Endodermal cell (in vitro differentiated cells): ENCODE measurements at regions not wholly inside any gene's neighbourhood (a gene's known extent, or its start where the extent isn't known, plus 50 kb on each side); places are given as distances from the start of the nearest gene placed in this dataset.

Experiments used
- DNase-seq: peaks from one replicate; pipeline ENCODE4 v3.0.0-alpha.2; 2017
- H3K27ac ChIP-seq: 2 replicates; pipeline ENCODE4 v1.5.1; 2013; ENCODE audit warnings: mild to moderate bottlenecking, low read depth, low read length, moderate library complexity
- H3K27me3 ChIP-seq: 2 replicates; pipeline ENCODE4 v1.6.1; 2013; ENCODE audit warnings: mild to moderate bottlenecking, low read length, moderate library complexity; ENCODE audit not compliant: insufficient read depth, control insufficient read depth, poor library complexity, severe bottlenecking
- H3K36me3 ChIP-seq: 2 replicates; pipeline ENCODE4 v1.7.0; 2013; ENCODE audit warnings: mild to moderate bottlenecking, low read length, moderate library complexity; ENCODE audit not compliant: control insufficient read depth, insufficient read depth
- H3K4me1 ChIP-seq: one replicate; pipeline ENCODE4 v1.7.0; 2013; ENCODE audit warnings: low read length; ENCODE audit not compliant: control insufficient read depth, insufficient read depth
- H3K4me3 ChIP-seq: 2 replicates; pipeline ENCODE4 v1.5.1; 2013; ENCODE audit warnings: mild to moderate bottlenecking, low read length, moderate library complexity
- H3K9ac ChIP-seq: 2 replicates; pipeline ENCODE4 v1.6.1; 2013; ENCODE audit warnings: mild to moderate bottlenecking, low read length, moderate library complexity; ENCODE audit not compliant: poor library complexity, severe bottlenecking; ENCODE audit errors: extremely low read depth
- H3K9me3 ChIP-seq: 2 replicates; pipeline ENCODE4 v1.6.1; 2013; ENCODE audit warnings: mild to moderate bottlenecking, low read length, moderate library complexity; ENCODE audit not compliant: control insufficient read depth
- H3K27ac Mint-ChIP-seq: 2 replicates; pipeline ENCODE4 v1.8.0; 2020; ENCODE audit warnings: mixed read lengths
- H3K27me3 Mint-ChIP-seq: 2 replicates; pipeline ENCODE4 v1.8.0; 2021; ENCODE audit warnings: mild to moderate bottlenecking, mixed read lengths; ENCODE audit not compliant: insufficient read depth
- H3K36me3 Mint-ChIP-seq: 2 replicates; pipeline ENCODE4 v1.8.0; 2020; ENCODE audit warnings: low read depth, mixed read lengths
- H3K4me1 Mint-ChIP-seq: 2 replicates; pipeline ENCODE4 v1.8.0; 2020; ENCODE audit warnings: mixed read lengths
- H3K4me3 Mint-ChIP-seq: 2 replicates; pipeline ENCODE4 v1.8.0; 2020; ENCODE audit warnings: mild to moderate bottlenecking, moderate library complexity, mixed read lengths
- H3K9me3 Mint-ChIP-seq: 2 replicates; pipeline ENCODE4 v1.8.0; 2020; ENCODE audit warnings: mild to moderate bottlenecking, mixed read lengths
- whole genome bisulfite sequencing, 2 experiments: methylation state at CpG; one replicate each; pipeline versions ENCODE4 v1.1.5 to v1.1.7; 2013; ENCODE audit warnings: missing lambda C conversion rate in 2 of 2, mixed read lengths in 1 of 2; ENCODE audit not compliant: insufficient coverage in 1 of 2, insufficient read length in 1 of 2; 5-methylcytosine and 5-hydroxymethylcytosine counted together
- TF ChIP-seq, protein P1 (sequence below): fragments of 200-600 bp; sonication (generic); conservative IDR thresholded peaks from 2 replicates; pipeline ENCODE4 v1.5.0; 2021; ENCODE audit warnings: antibody characterized with exemption, mild to moderate bottlenecking

DNA sequence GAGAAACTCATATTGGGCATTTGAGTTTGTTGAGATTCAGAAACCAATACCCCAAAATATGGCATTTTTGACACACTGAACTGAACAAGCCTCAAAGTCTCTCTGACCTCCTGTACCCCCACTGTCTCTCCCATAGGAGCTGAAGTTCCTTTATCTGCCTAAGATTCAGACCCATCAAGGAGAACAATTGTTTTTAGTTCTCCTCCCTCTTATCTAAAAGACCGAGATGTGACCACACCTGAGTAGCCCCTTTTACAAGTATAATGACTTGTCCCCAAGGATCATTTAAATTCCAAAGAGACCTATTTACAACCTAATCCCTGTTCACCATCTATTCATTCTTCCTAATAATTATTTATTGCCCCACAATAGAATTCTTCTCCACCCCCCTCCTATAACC is 122.1 kb upstream of the PLAAT1 start:
- no peak overlapping the region for H3K9ac ChIP-seq
- H3K27me3 ChIP-seq, result no peaks in the 10 kb centered on the region
- H3K9me3 ChIP-seq, result peaks cover 34% of the 10 kb centered on the region
- H3K27ac ChIP-seq, result no peak overlapping the region
- whole genome bisulfite sequencing, 2 experiments, result 44 to 79% methylated on average over 1 of the region's 1 CpG
- no peak for DNase-seq
- Mint-ChIP-seq H3K4me1 (peaks cover 22% of the 10 kb centered on the region), H3K4me3 (no peak overlapping the region), H3K27me3 (peaks cover 1% of the 10 kb centered on the region), H3K9me3 (peaks cover 12% of the 10 kb centered on the region), H3K27ac (no peak overlapping the region), H3K36me3 (no peaks in the 10 kb centered on the region)
- TF ChIP-seq, protein P1, sequence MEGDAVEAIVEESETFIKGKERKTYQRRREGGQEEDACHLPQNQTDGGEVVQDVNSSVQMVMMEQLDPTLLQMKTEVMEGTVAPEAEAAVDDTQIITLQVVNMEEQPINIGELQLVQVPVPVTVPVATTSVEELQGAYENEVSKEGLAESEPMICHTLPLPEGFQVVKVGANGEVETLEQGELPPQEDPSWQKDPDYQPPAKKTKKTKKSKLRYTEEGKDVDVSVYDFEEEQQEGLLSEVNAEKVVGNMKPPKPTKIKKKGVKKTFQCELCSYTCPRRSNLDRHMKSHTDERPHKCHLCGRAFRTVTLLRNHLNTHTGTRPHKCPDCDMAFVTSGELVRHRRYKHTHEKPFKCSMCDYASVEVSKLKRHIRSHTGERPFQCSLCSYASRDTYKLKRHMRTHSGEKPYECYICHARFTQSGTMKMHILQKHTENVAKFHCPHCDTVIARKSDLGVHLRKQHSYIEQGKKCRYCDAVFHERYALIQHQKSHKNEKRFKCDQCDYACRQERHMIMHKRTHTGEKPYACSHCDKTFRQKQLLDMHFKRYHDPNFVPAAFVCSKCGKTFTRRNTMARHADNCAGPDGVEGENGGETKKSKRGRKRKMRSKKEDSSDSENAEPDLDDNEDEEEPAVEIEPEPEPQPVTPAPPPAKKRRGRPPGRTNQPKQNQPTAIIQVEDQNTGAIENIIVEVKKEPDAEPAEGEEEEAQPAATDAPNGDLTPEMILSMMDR, result no peak
- H3K4me3 ChIP-seq, result no peak overlapping the region
- peaks cover 3% of the 10 kb centered on the region for H3K36me3 ChIP-seq
- no peaks in the 10 kb centered on the region for H3K4me1 ChIP-seq

- TF ChIP-seq, protein P1, result no peak
- no peak overlapping the region for H3K27ac Mint-ChIP-seq
These were observed 121.1 kb upstream of the PLAAT1 start for GRCh38 chr3:193119926-193120325.

GRCh38 chr3:193124861-193125260 is 116.2 kb upstream of the PLAAT1 start:
- H3K36me3 ChIP-seq, result no peaks in the 10 kb centered on the region
- 91 to 95% methylated on average over 9 of the region's 9 CpGs for WGBS, 2 experiments
- H3K9me3 ChIP-seq, result no peaks in the 10 kb centered on the region
- H3K4me1 ChIP-seq, result no peaks in the 10 kb centered on the region
- H3K36me3 Mint-ChIP-seq, result no peaks in the 10 kb centered on the region
- H3K9ac ChIP-seq, result no peak overlapping the region
- no peaks in the 10 kb centered on the region for H3K9me3 Mint-ChIP-seq
- H3K27me3 ChIP-seq, result no peaks in the 10 kb centered on the region
- TF ChIP-seq, protein P1, result no peak
- H3K4me1 Mint-ChIP-seq, result peaks cover 2% of the 10 kb centered on the region
- no peak overlapping the region for H3K4me3 Mint-ChIP-seq
- no peak overlapping the region for H3K27ac Mint-ChIP-seq
- H3K27ac ChIP-seq, result no peak overlapping the region
- no peak for DNase-seq
- no peak overlapping the region for H3K4me3 ChIP-seq
- H3K27me3 Mint-ChIP-seq, result peaks cover 3% of the 10 kb centered on the region

More at GRCh38 chr3:193119926-193120325, 121.1 kb upstream of the PLAAT1 start:
- H3K9me3 ChIP-seq, result peaks cover 28% of the 10 kb centered on the region
- H3K27ac ChIP-seq, result no peak overlapping the region
- no peak for DNase-seq
- H3K4me3 ChIP-seq, result no peak overlapping the region
- Mint-ChIP-seq H3K4me1 (peaks cover 23% of the 10 kb centered on the region), H3K36me3 (no peaks in the 10 kb centered on the region), H3K4me3 (no peak overlapping the region), H3K9me3 (peaks cover 12% of the 10 kb centered on the region), H3K27me3 (peaks cover 1% of the 10 kb centered on the region)
- no peaks in the 10 kb centered on the region for H3K27me3 ChIP-seq
- peaks cover 3% of the 10 kb centered on the region for H3K36me3 ChIP-seq
- H3K4me1 ChIP-seq, result no peaks in the 10 kb centered on the region
- H3K9ac ChIP-seq, result no peak overlapping the region
- WGBS, 2 experiments, result 90 to 100% methylated on average over 2 to 3 of the region's 3 CpGs
